Aorta (tissue), 5 donors: ENCODE measurements at regions not wholly inside any gene's neighbourhood (a gene's known extent, or its start where the extent isn't known, plus 50 kb on each side); places are given as distances from the start of the nearest gene placed in this dataset.

ENCODE experiments used
- ATAC-seq: fragments of 200-7000 bp; cut with Tn5 transposase; one replicate; pipeline ENCODE4 v1.9.1; 2022; ENCODE audit warnings: moderate library complexity; ENCODE audit not compliant: low FRiP score
- DNase-seq, 2 donors: peaks; one replicate each; pipeline ENCODE4 v3.0.0-alpha.2; 2020
- H3K27ac ChIP-seq, 2 donors: one replicate each; pipeline ENCODE4 v1.5.1; 2013; ENCODE audit warnings: low read length in 2 of 2, mild to moderate bottlenecking in 2 of 2, moderate library complexity in 2 of 2, control low read depth in 1 of 2, inconsistent platforms in 1 of 2, low read depth in 1 of 2
- H3K27me3 ChIP-seq, 2 donors: one replicate each; pipeline ENCODE4 v1.6.1; 2013; ENCODE audit warnings: control low read depth in 1 of 2, low read length in 1 of 2, mild to moderate bottlenecking in 1 of 2, moderate library complexity in 1 of 2; ENCODE audit not compliant: insufficient read depth in 2 of 2, control insufficient read depth in 1 of 2
- H3K36me3 ChIP-seq, 2 donors: one replicate each; pipeline ENCODE4 v1.6.1; 2013; ENCODE audit warnings: control low read depth in 1 of 2, low read length in 1 of 2, mild to moderate bottlenecking in 1 of 2; ENCODE audit not compliant: insufficient read depth in 2 of 2, control insufficient read depth in 1 of 2
- H3K4me1 ChIP-seq, 2 donors: one replicate each; pipeline ENCODE4 v1.6.1; 2013; ENCODE audit warnings: low read length in 2 of 2, control low read depth in 1 of 2, mild to moderate bottlenecking in 1 of 2, moderate library complexity in 1 of 2; ENCODE audit not compliant: insufficient read depth in 2 of 2, control insufficient read depth in 1 of 2
- H3K4me3 ChIP-seq, 2 donors: one replicate each; pipeline ENCODE4 v1.5.1; 2013; ENCODE audit warnings: low read length in 2 of 2, control low read depth in 1 of 2, mild to moderate bottlenecking in 1 of 2
- H3K9me3 ChIP-seq: one replicate; pipeline ENCODE4 v1.6.1; 2013; ENCODE audit warnings: mild to moderate bottlenecking, low read length; ENCODE audit not compliant: control insufficient read depth
- WGBS, 2 donors: extraction: QIAGEN DNeasy Blood & Tissue Kit; methylation state at CpG; one replicate each; pipeline ENCODE4 v1.1.7; 2013; 5-methylcytosine and 5-hydroxymethylcytosine counted together
- intact Hi-C, 2 donors: fragments of 100-400 bp; cut with DNase I; formaldehyde crosslinking; loops; one replicate each; pipeline versions ENCODE4 v1.14.2 to v1.15.0; 2022
- donor health status: healthy with polysubstance abuse.
- donor health status: Bipolar disorder and iron deficiency.
- donor health status: DM: no; HTN: no; CAD: no.
- donor health status: DM: no; HTN: no; CAD: no.
- donor health status: DM: yes; HTN: yes; CAD: no.

- Histone ChIP-seq H3K27me3 (no peaks in the 10 kb centered on the region), H3K4me1 (no peaks in the 10 kb centered on the region), H3K9me3 (no peaks in the 10 kb centered on the region), H3K27ac (no peak overlapping the region), H3K4me3 (no peak overlapping the region), H3K36me3 (no peaks in the 10 kb centered on the region)
- no peak for ATAC-seq
- DNase-seq = no peak
- intact Hi-C loops = no loop called here
- 97 to 99% methylated on average over 4 of the region's 4 CpGs for WGBS, 2 donors
These were observed 665.2 kb upstream of the ID2 start for GRCh38 chr2:8016688-8017087.

GRCh38 chr2:8018956-8019355 lies 662.9 kb upstream of the ID2 start:
- Histone ChIP-seq H3K27ac (no peak overlapping the region), H3K27me3 (no peaks in the 10 kb centered on the region), H3K36me3 (no peaks in the 10 kb centered on the region), H3K9me3 (no peaks in the 10 kb centered on the region), H3K4me3 (no peak overlapping the region), H3K4me1 (no peaks in the 10 kb centered on the region)
- ATAC-seq (no peak), DNase-seq (no peak)
- 90% methylated on average over 8 of the region's 8 CpGs for WGBS, 2 donors
- intact Hi-C loops = no loop called here

- no peak overlapping the region for H3K27ac ChIP-seq
- no peak for DNase-seq
- H3K9me3 ChIP-seq = no peaks in the 10 kb centered on the region
- no peak overlapping the region for H3K4me3 ChIP-seq
- intact Hi-C loops = no loop called here
- H3K4me1 ChIP-seq = no peaks in the 10 kb centered on the region
- 83% methylated on average over 8 of the region's 8 CpGs for WGBS, 2 donors
- H3K36me3 ChIP-seq = no peaks in the 10 kb centered on the region
- no peaks in the 10 kb centered on the region for H3K27me3 ChIP-seq
- no peak for ATAC-seq
These were observed 661.9 kb upstream of the ID2 start for GRCh38 chr2:8019934-8020333.

- no peak overlapping the region for H3K27ac ChIP-seq
- H3K36me3 ChIP-seq = no peaks in the 10 kb centered on the region
- no peaks in the 10 kb centered on the region for H3K27me3 ChIP-seq
- DNase-seq = no peak
- no peaks in the 10 kb centered on the region for H3K4me1 ChIP-seq
- no peaks in the 10 kb centered on the region for H3K9me3 ChIP-seq
- no peak for ATAC-seq
- intact Hi-C loops = no loop called here
- no peak overlapping the region for H3K4me3 ChIP-seq
- WGBS, 2 donors = 4 to 9% methylated on average over 2 of the region's 2 CpGs
These were observed 659.9 kb upstream of the ID2 start for GRCh38 chr2:8021921-8022320.

- no peaks in the 10 kb centered on the region for H3K4me1 ChIP-seq
- no peaks in the 10 kb centered on the region for H3K36me3 ChIP-seq
- intact Hi-C loops = no loop called here
- no peaks in the 10 kb centered on the region for H3K27me3 ChIP-seq
- no peak overlapping the region for H3K4me3 ChIP-seq
- ATAC-seq (no peak), DNase-seq (no peak)
- 84 to 87% methylated on average over 9 of the region's 9 CpGs for whole genome bisulfite sequencing, 2 donors
- no peak overlapping the region for H3K27ac ChIP-seq
- no peaks in the 10 kb centered on the region for H3K9me3 ChIP-seq
These were observed 658.8 kb upstream of the ID2 start for GRCh38 chr2:8022908-8023640.

GRCh38 chr2:8024506-8024905 lies 657.4 kb upstream of the ID2 start:
- Histone ChIP-seq H3K4me3 (no peak overlapping the region), H3K4me1 (no peaks in the 10 kb centered on the region), H3K9me3 (no peaks in the 10 kb centered on the region), H3K27ac (no peak overlapping the region), H3K27me3 (no peaks in the 10 kb centered on the region), H3K36me3 (no peaks in the 10 kb centered on the region)
- intact Hi-C loops = no loop called here
- DNase-seq (no peak), ATAC-seq (no peak)
- WGBS, 2 donors = 93 to 94% methylated on average over 8 of the region's 8 CpGs

GRCh38 chr2:8026381-8026780 lies 655.5 kb upstream of the ID2 start:
- Histone ChIP-seq H3K9me3 (no peaks in the 10 kb centered on the region), H3K36me3 (no peaks in the 10 kb centered on the region), H3K27me3 (no peaks in the 10 kb centered on the region), H3K4me1 (no peaks in the 10 kb centered on the region), H3K27ac (no peak overlapping the region), H3K4me3 (no peak overlapping the region)
- WGBS, 2 donors = 94 to 95% methylated on average over 4 of the region's 4 CpGs
- ATAC-seq (no peak), DNase-seq (no peak)
- intact Hi-C loops = no loop called here

- ATAC-seq (no peak), DNase-seq (no peak)
- WGBS, 2 donors = 93 to 95% methylated on average over 11 of the region's 11 CpGs
- H3K27ac ChIP-seq = no peak overlapping the region
- H3K36me3 ChIP-seq = no peaks in the 10 kb centered on the region
- H3K4me3 ChIP-seq = no peak overlapping the region
- intact Hi-C loops = no loop called here
- no peaks in the 10 kb centered on the region for H3K27me3 ChIP-seq
- no peaks in the 10 kb centered on the region for H3K4me1 ChIP-seq
- H3K9me3 ChIP-seq = no peaks in the 10 kb centered on the region
These were observed 654.5 kb upstream of the ID2 start for GRCh38 chr2:8027387-8027786.

- no peaks in the 10 kb centered on the region for H3K9me3 ChIP-seq
- no peak overlapping the region for H3K27ac ChIP-seq
- H3K36me3 ChIP-seq = no peaks in the 10 kb centered on the region
- WGBS, 2 donors = 93% methylated on average over 21 of the region's 21 CpGs
- ATAC-seq (no peak), DNase-seq (no peak)
- no peaks in the 10 kb centered on the region for H3K4me1 ChIP-seq
- no peaks in the 10 kb centered on the region for H3K27me3 ChIP-seq
- intact Hi-C loops = no loop called here
- no peak overlapping the region for H3K4me3 ChIP-seq
These were observed 653.8 kb upstream of the ID2 start for GRCh38 chr2:8028036-8028435.
